ENCODE measurements at regions not wholly inside any gene's neighbourhood (a gene's known extent, or its start where the extent isn't known, plus 50 kb on each side); places are given as distances from the start of the nearest gene placed in this dataset.
A peak's percentile ranks its signal among the peaks of the same experiment; 100 is the strongest.
"Not testable (repeated sequence)": the region's sequence is repeated elsewhere in the genome, so short reads cannot be mapped to it uniquely, and the experiment has no call there.

DNA sequence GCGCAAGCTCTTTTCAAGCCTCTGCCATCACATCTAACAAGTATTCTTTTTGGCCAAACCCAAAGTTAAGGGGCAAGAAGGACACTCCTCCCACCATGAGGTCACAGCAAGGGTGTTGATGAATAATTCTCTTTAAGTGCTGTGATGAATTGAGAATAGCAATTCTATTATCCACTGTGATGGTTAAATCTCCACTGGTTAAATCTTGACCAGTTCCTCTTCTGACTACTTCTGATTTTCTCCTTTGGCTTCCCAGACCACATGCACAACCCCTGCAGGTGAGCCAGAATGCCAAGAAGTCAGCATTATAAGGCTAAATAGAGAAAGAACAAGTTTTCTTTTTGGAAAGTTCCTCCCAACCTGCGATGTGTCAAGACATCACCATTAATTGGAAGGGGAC lies 90.6 kb upstream of the BCL2L14 start:
- DNase-seq: no peak

GRCh38 chr12:11981121-11981733 lies 89.5 kb upstream of the BCL2L14 start:
- peak; percentile 10 for DNase-seq

DNA sequence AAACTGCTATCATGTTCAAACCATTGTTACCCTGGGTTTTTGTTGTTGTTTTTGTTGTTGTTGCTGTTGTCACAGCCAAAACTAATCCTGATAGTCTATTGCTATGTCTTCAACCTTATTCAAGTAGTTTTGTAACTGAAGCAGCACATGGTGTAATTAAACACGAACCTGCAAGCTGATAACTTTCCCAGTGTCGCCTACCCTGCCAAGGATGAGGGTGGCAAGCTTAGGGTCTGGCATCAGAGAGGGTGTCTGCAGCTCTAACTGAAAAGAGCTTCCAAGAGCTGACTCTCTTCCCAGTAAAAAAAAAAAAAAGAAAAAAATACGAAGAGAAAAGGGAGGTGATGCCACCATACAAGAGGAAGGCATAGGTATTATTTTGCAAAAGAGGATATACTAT lies 86.3 kb upstream of the BCL2L14 start:
- no peak for DNase-seq

GRCh38 chr12:11986165-11986564 lies 84.6 kb upstream of the BCL2L14 start:
- no peak for DNase-seq

DNA sequence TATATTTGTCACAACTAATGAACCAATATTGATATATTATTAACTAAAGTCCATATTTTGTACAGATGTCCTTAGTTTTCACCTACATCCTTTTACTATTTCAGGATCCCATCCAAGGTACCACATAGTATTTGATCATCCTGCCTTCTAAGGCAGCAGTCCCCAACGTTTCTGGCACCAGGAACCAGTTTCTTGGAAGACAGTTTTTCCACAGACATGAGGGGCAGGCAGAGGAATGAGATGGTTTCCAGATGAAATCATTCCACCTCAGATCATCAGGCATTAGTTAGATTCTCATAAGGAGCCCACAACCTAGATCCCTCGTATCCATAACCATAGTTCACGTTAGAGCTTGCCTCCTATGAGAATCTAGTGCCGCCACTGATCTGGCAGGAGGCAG lies 82.8 kb upstream of the BCL2L14 start:
- DNase-seq: no peak

GRCh38 chr12:11991604-11992003 lies 79.1 kb upstream of the BCL2L14 start:
- DNase-seq: no peak

GRCh38 chr12:11992515-11992914 lies 78.2 kb upstream of the BCL2L14 start:
- DNase-seq: no peak

DNA sequence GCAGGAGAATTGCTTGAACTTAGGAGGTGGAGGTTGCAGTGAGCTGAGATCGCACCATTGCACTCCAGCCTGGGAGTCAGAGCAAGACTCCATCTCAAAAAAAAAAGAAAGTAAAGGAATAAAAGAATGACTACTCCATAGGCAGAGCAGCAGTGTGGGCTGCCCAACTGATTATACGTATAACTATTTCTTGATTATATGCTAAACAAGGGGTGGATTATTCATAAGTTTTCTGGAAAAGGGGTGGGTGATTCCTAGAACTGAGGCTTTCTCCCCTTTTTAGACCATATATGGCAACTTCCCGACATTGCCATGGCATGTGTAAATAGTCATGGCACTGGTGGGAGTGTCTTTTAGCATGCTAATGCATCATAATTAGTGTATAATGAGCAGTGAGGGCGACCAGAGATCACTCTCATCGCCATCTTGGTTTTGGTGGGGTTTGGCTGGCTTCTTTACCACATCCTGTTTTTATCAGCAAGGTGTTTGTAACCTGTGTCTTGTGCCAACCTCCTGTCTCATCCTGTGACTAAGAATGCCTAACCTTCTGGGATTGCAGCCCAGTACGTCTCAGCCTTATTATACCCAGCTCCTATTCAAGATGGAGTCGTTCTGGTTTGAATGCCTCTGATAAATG lies 72.3 kb upstream of the BCL2L14 start:
- peak; percentile 27 for DNase-seq

GRCh38 chr12:11998944-11999315 lies 71.8 kb upstream of the BCL2L14 start:
- no peak for DNase-seq

DNA sequence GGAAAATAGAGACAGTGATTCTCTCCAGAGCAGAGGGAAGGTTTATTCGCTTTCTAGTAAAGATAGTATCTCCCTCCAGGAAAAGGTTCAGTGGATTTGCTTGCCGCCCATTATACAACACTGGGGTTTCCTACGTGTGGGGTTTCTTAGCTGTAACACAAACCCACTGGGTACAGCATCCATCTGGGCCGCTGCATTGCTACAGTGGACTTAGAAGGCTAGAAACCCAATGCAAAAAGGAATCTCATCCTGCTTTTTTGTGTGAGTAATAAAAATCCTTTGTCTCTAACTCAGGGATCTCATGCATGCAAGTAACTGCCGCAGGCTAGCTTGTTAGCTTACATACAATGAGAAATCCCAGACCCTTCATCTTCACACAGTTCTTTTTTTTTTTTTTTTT lies 67.1 kb upstream of the BCL2L14 start:
- no peak for DNase-seq

- no peak for DNase-seq
Observed at GRCh38 chr12:12004524-12004923, 66.2 kb upstream of the BCL2L14 start.

DNA sequence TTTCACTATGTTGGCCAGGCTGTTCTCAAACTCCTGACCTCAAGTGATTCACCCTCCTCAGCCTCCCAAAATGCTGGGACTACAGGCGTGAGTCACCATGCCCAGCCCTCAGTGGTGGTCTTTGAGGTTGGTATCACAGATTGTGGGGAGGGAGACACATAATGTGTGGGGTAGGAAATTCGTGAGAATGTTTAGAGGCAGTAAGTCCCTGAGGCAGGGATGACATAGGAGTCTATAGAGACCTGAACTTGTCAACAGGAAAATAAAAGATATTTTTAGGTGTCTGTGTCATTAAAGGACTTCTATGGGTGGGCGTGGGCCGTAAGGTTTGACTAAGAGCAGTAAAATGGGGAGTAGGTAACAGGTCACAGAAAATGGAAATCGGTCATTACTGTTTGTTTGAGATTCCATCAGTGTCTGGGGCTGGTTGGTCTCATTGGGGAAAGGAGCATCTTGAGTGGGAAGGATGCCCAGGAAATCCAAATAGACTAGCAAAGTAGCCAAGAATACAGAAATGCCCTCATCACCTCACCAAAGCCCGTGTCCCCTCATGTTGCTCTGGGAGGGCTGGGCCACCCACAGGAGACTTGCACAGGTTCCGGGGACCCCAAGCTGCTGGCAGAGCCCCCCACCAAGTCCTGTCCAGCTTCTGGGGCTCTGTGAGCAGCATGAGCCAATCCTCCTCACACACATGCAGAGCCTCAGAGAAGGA lies 63.6 kb upstream of the BCL2L14 start:
- DNase-seq: peak; percentile 20

DNA sequence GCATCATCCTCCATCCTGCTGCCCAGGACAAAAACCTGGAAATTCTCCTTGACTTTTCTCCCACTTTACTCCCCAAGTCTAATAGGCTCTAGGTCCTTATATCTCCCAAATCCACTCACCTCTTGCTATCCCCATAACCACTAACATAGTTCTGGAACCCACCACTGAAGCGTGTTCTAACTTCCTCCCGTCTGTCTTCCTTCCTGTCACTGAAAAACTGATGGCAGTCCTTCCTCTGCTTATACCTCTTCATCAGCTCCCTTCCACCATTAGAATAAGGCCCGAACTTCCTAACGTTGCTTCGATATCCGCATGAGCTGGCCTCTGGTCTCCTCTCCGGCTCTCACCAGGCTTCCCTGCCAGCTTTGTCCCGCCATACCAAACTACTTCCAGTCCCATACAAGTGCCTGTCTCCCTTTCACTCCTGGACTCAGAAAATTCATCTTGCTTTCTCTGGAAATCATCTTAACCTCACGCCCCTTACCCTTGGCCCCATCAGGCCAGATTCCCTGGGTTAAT lies 63.0 kb upstream of the BCL2L14 start:
- no peak for DNase-seq

DNA sequence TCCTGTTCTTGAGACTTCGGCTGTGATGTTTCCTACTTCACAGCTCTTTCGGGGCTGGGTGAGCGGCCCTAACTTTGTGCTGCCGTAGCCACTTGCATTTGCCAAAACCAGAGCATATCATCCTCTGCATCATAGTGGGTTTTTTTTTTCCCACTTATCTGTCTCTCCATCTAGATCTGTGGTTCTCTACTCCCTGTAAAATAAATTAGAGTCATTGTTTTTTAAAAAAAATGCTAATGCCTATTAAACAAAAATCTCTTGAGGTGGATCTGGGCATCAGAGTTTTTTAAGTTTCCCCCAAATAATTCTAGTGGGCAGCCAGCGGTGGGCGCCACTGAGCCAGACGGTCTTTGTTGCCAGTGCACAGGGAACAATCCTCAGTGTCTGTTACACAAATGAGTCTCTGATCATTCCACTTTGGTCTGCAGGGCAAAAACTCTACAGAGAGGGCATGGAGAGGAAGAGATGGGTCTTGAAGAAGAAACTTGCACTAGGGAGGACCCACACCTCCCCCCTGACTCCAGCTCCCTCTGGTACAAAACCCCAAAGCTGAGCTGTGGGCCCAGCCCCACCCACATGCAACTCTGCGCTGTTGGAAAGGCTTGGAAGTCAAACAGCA lies 62.4 kb upstream of the BCL2L14 start:
- DNase-seq: peak; percentile 35

- DNase-seq: peak; percentile 37
Observed at GRCh38 chr12:12008931-12009611, 61.7 kb upstream of the BCL2L14 start.

- not testable (repeated sequence) for DNase-seq
Observed at GRCh38 chr12:12009749-12010276, 60.9 kb upstream of the BCL2L14 start.

- DNase-seq: peak; percentile 33
Observed at GRCh38 chr12:12010277-12011039, 60.3 kb upstream of the BCL2L14 start.

DNA sequence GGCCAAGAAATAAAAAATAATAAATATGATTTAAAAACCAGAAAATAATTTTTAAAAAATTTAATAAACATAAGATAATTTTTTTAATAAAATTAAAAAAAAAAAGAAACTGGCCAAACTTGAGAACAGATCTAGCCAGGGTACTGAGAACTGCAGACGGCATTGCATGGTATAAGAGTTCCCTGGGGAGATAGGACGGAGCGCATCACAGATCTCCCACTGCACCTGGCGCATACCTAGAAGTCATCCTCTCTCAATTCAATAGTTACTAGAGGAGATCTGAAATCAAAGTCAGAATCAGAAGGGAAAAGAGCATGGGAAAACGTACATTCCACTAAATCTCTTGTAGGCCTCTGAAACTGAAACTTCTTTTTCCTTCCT lies 58.9 kb upstream of the BCL2L14 start:
- DNase-seq: no peak

DNA sequence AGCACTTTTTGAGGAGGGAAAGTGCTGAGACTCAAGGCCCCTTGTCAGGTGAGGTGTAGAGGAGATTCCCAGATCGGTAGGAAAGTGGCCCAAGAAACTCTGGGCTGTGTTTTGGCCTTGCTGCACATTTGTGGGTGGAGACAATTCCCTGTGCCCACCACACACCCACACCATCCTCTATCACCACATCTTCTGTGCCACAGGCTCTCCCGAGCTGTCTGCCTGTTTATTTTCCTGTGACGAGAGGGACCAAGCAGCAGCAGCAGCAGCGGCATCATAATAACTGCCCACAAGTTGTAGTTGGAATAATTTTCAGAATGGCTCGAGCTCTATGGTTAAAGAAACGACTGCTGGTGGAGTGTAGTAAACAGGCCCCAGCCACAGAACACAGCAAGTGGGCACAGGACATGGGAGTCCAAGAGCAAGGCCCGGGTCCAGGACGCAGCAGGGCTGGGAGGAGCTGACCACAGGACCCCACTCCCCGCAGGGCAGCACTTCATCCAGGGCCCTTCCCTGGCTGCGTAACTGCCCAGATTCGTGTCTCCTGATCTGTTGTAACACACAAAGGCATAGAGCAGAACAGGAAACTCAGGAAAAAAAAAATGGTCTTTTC lies 55.6 kb upstream of the BCL2L14 start:
- no peak for DNase-seq

DNA sequence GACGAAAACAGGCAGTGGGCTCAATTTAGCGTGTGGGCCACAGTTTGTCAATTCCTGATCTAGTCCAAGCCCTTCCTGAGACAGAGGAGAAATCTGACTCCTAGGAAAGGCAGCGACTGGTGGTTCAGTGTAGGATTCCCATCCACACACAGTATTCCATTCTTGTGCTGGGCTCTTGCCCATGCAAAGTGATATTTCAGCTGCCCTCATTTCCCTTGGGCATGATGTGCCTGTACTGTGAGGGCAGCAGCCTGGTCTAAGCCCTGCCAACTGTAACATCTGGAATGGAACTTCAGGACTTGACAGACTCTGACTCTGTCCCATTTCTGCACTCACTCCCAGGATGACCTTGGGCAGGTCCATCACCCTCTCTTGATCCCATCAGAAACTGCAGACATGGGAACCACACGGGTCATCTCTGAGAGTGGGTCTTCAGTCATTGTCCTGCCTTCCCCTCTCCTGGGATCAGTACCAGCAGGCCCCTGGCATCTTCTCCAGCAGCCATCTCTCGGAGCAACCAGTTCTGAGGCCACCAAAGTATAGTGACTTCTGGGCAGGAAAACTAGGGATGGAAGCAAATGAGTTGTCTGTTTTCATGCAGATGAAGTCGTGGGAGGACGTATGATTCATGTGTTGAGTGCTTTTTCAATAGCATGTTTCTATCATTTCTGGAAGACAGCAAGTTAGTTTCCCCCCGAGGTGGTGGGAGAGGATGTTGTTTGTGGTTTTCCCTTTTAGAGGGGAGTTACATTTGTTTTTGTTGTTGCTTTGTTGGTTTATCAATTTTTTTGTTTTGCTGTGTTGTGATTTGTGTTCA lies 54.2 kb upstream of the BCL2L14 start:
- no peak for DNase-seq

DNA sequence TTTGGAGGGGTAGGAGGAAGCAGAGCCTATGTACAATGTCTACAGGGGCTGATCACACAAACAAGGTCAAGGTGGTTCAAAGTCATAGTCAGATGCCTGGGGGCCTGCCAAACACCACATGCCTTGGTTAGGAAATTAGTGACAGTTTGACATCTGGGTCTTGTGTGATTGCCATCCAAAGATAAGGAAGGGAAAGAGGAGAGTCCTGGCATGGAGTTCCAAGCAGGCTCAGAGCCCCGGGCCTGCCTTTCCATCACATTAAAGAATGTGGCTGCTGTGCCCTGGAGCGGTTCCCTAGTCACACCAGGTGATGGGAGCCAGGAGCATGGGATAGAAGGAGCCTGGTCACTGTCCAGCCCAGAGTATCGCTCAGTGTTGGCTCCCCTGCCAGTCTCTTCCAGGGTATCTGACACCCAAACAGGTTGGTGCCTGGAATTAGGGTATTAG lies 53.6 kb upstream of the BCL2L14 start:
- DNase-seq: no peak

Data from T-helper 9 cell (primary cell).